ENCODE measurements at regions not wholly inside any gene's neighbourhood (a gene's known extent, or its start where the extent isn't known, plus 50 kb on each side); places are given as distances from the start of the nearest gene placed in this dataset.

GRCh38 chr7:114298011-114298410, 116.6 kb upstream of the FOXP2 start:
- CTCF ChIA-PET (ENCODE audit: low intra/inter-chr PET ratio, low total read pairs): no interaction called here

GRCh38 chr7:114297121-114297520, 117.5 kb upstream of the FOXP2 start:
- Histone ChIP-seq H3K27me3 (ENCODE audit: control insufficient read depth in 1 of 2, insufficient read depth in 2 of 2, low read length in 2 of 2) (no peaks in the 10 kb centered on the region; a peak in 1 of 5 replicates), H3K79me2 (ENCODE audit: insufficient read depth, low read length) (no peaks in the 10 kb centered on the region), H3K27ac (ENCODE audit: extremely low read length, insufficient read depth, low read length) (no peak overlapping the region), H2AFZ (ENCODE audit: low read length) (no peak overlapping the region), H3K4me1 (ENCODE audit: insufficient read depth, low read length) (no peaks in the 10 kb centered on the region), H3K36me3 (replicated peaks in 1 of 2; ENCODE audit: control insufficient read depth in 1 of 2, insufficient read depth in 2 of 2, low read length in 2 of 2) (no peaks in the 10 kb centered on the region), H4K20me1 (ENCODE audit: insufficient read depth, low read length) (no peaks in the 10 kb centered on the region), H3K9me3 (ENCODE audit: low read length) (no peaks in the 10 kb centered on the region), H3K4me3 (replicated peaks in 1 of 3; ENCODE audit: insufficient read depth in 1 of 3, low read depth in 2 of 3, low read length in 3 of 3) (no peak overlapping the region), H3K4me2 (ENCODE audit: low read depth, low read length) (no peak overlapping the region), H3K9ac (ENCODE audit: insufficient read depth, low read depth, low read length) (no peak overlapping the region)
- DNase-seq (ENCODE audit: low spot score) (no peak), ATAC-seq (no peak), FAIRE-seq (no peak)
- in situ Hi-C loops (cut with HindIII; ENCODE audit: extremely low pct_ligation_motif_present, low pct_unique_long_range_greater_than_20kb): no loop called here
- intact Hi-C loops (cut with micrococcal nuclease; ENCODE audit: unreplicated experiment): no loop called here
- ChIA-PET POLR2A (no interaction called here), CTCF (ENCODE audit: low intra/inter-chr PET ratio, low total read pairs) (no interaction called here)
- no TSS peak for BruUV-seq (replicated peaks)
- WGBS (ENCODE audit: low lambda C conversion rate): 36% methylated on average over 12 of the region's 16 CpGs
- TF ChIP-seq MTF2 (CRISPR knock-in tag; IDR thresholded peaks at IDR 0.05; ENCODE audit: borderline replicate concordance) (no peak), ZNF770 (CRISPR knock-in tag; IDR thresholded peaks at IDR 0.05) (no peak), ZNF562 (CRISPR knock-in tag; IDR thresholded peaks at IDR 0.05; ENCODE audit: borderline replicate concordance) (no peak), ZNF614 (CRISPR knock-in tag; IDR thresholded peaks at IDR 0.05; ENCODE audit: borderline replicate concordance) (no peak), TGIF2 (CRISPR knock-in tag; IDR thresholded peaks at IDR 0.05) (no peak), MXD1 (CRISPR knock-in tag; IDR thresholded peaks at IDR 0.05) (no peak), FOXP4 (CRISPR knock-in tag; IDR thresholded peaks at IDR 0.05) (no peak)

More at GRCh38 chr7:114298011-114298410, 116.6 kb upstream of the FOXP2 start:
- no peak overlapping the region for H3K27ac ChIP-seq (ENCODE audit: extremely low read length, insufficient read depth, low read length)
- intact Hi-C loops (cut with micrococcal nuclease; ENCODE audit: unreplicated experiment) (no loop called here), in situ Hi-C loops (cut with HindIII; ENCODE audit: extremely low pct_ligation_motif_present, low pct_unique_long_range_greater_than_20kb) (no loop called here)
- no peaks in the 10 kb centered on the region for H4K20me1 ChIP-seq (ENCODE audit: insufficient read depth, low read length)
- no TSS peak for BruUV-seq (replicated peaks)
- ATAC-seq (no peak), FAIRE-seq (no peak), DNase-seq (ENCODE audit: low spot score) (no peak)
- H3K36me3 ChIP-seq (replicated peaks in 1 of 2; ENCODE audit: control insufficient read depth in 1 of 2, insufficient read depth in 2 of 2, low read length in 2 of 2): no peaks in the 10 kb centered on the region
- H3K9ac ChIP-seq (ENCODE audit: insufficient read depth, low read depth, low read length): no peak overlapping the region
- no peak for TF ChIP-seq ZNF597 (CRISPR knock-in tag; IDR thresholded peaks at IDR 0.05)
- TF ChIP-seq SMARCE1 (IDR thresholded peaks at IDR 0.05; ENCODE audit: borderline replicate concordance): no peak
- no peak for TF ChIP-seq ZNF530 (CRISPR knock-in tag; IDR thresholded peaks at IDR 0.05; ENCODE audit: low read depth)
- TF ChIP-seq RFXAP (CRISPR knock-in tag; IDR thresholded peaks at IDR 0.05; ENCODE audit: borderline replicate concordance): no peak
- no peak for TF ChIP-seq BATF2 (CRISPR knock-in tag; IDR thresholded peaks at IDR 0.05)
- H3K9me3 ChIP-seq (ENCODE audit: low read length): no peaks in the 10 kb centered on the region
- H3K79me2 ChIP-seq (ENCODE audit: insufficient read depth, low read length): no peaks in the 10 kb centered on the region
- POLR2A ChIA-PET: no interaction called here
- no peak overlapping the region for H3K4me3 ChIP-seq (replicated peaks in 1 of 3; ENCODE audit: insufficient read depth in 1 of 3, low read depth in 2 of 3, low read length in 3 of 3)
- H3K4me2 ChIP-seq (ENCODE audit: low read depth, low read length): no peak overlapping the region
- no peaks in the 10 kb centered on the region for H3K4me1 ChIP-seq (ENCODE audit: insufficient read depth, low read length)
- peak overlapping the region; percentile 27 for H2AFZ ChIP-seq (ENCODE audit: low read length)
- WGBS (ENCODE audit: low lambda C conversion rate): 2% methylated on average over 4 of the region's 4 CpGs
- no peaks in the 10 kb centered on the region; a peak in 1 of 5 replicates for H3K27me3 ChIP-seq (ENCODE audit: control insufficient read depth in 1 of 2, insufficient read depth in 2 of 2, low read length in 2 of 2)
